ENCODE measurements at regions not wholly inside any gene's neighbourhood (a gene's known extent, or its start where the extent isn't known, plus 50 kb on each side); places are given as distances from the start of the nearest gene placed in this dataset.

GRCh38 chr14:55518391-55518790 is 61.6 kb upstream of the KTN1 start:
- DNase-seq (ENCODE audit: insufficient read length, low spot score) (no peak), FAIRE-seq (no peak)
- no peak for TF ChIP-seq TAF1 (IDR thresholded peaks at IDR 0.05; ENCODE audit: low read depth, low read length)
- TF ChIP-seq PAX5 (IDR thresholded peaks at IDR 0.05; ENCODE audit: insufficient read depth, low read length, severe bottlenecking): no peak
- TF ChIP-seq POU2F2 (IDR thresholded peaks at IDR 0.05; ENCODE audit: low read depth, low read length): no peak
- no peak for TF ChIP-seq POLR2A (IDR thresholded peaks at IDR 0.05; ENCODE audit: low read depth, low read length)
- no peak for TF ChIP-seq SPI1 (IDR thresholded peaks at IDR 0.05; ENCODE audit: low read depth, low read length)
- no peak for TF ChIP-seq POLR2AphosphoS5 (IDR thresholded peaks at IDR 0.05; ENCODE audit: low read depth, low read length)

GRCh38 chr14:55519473-55520080 is 60.4 kb upstream of the KTN1 start:
- DNase-seq (ENCODE audit: insufficient read length, low spot score) (no peak), FAIRE-seq (no peak)
- TF ChIP-seq POU2F2 (IDR thresholded peaks at IDR 0.05; ENCODE audit: low read depth, low read length) (no peak), POLR2AphosphoS5 (IDR thresholded peaks at IDR 0.05; ENCODE audit: low read depth, low read length) (no peak), SPI1 (IDR thresholded peaks at IDR 0.05; ENCODE audit: low read depth, low read length) (no peak), PAX5 (IDR thresholded peaks at IDR 0.05; ENCODE audit: insufficient read depth, low read length, severe bottlenecking) (no peak), POLR2A (IDR thresholded peaks at IDR 0.05; ENCODE audit: low read depth, low read length) (no peak), TAF1 (IDR thresholded peaks at IDR 0.05; ENCODE audit: low read depth, low read length) (no peak)

GRCh38 chr14:55523321-55523720 is 56.7 kb upstream of the KTN1 start:
- no peak for TF ChIP-seq POLR2A (IDR thresholded peaks at IDR 0.05; ENCODE audit: low read depth, low read length)
- no peak for TF ChIP-seq SPI1 (IDR thresholded peaks at IDR 0.05; ENCODE audit: low read depth, low read length)
- no peak for TF ChIP-seq TAF1 (IDR thresholded peaks at IDR 0.05; ENCODE audit: low read depth, low read length)
- TF ChIP-seq POU2F2 (IDR thresholded peaks at IDR 0.05; ENCODE audit: low read depth, low read length): no peak
- no peak for TF ChIP-seq PAX5 (IDR thresholded peaks at IDR 0.05; ENCODE audit: insufficient read depth, low read length, severe bottlenecking)
- no peak for TF ChIP-seq POLR2AphosphoS5 (IDR thresholded peaks at IDR 0.05; ENCODE audit: low read depth, low read length)
- FAIRE-seq (no peak), DNase-seq (ENCODE audit: insufficient read length, low spot score) (no peak)

All from GM12891 (cell line).